Putamen (tissue), 1 donor: ENCODE measurements at regions not wholly inside any gene's neighbourhood (a gene's known extent, or its start where the extent isn't known, plus 50 kb on each side); places are given as distances from the start of the nearest gene placed in this dataset.

Experiments
- DNase-seq: peaks from one replicate; pipeline ENCODE4 v3.0.0-alpha.2; 2016; ENCODE audit warnings: low spot score

DNA sequence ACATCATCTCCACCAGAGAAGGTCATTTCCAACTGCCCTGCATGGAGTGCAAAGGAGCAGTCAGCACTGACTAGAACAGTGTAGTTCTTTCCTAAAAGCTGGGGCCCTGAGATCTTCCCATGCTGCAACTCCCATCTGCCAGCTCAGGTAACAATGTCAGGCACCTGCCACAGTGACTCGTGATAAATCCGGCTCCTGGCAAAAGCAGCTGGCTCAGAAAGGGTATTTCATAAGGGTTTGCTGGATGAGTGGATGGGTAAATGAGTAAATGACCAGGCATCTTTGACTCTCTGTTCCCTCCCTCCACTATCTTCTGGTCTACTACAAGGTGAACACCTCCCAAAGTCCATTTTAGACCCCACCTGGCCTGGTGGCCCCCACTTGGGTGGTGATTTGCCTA is 403.6 kb downstream of the NXPE2 start:
- DNase-seq, result no peak

GRCh38 chr11:115083144-115083806 is 404.9 kb downstream of the NXPE2 start:
- no peak for DNase-seq

GRCh38 chr11:115084231-115084630 is 405.9 kb downstream of the NXPE2 start:
- DNase-seq, result no peak

DNA sequence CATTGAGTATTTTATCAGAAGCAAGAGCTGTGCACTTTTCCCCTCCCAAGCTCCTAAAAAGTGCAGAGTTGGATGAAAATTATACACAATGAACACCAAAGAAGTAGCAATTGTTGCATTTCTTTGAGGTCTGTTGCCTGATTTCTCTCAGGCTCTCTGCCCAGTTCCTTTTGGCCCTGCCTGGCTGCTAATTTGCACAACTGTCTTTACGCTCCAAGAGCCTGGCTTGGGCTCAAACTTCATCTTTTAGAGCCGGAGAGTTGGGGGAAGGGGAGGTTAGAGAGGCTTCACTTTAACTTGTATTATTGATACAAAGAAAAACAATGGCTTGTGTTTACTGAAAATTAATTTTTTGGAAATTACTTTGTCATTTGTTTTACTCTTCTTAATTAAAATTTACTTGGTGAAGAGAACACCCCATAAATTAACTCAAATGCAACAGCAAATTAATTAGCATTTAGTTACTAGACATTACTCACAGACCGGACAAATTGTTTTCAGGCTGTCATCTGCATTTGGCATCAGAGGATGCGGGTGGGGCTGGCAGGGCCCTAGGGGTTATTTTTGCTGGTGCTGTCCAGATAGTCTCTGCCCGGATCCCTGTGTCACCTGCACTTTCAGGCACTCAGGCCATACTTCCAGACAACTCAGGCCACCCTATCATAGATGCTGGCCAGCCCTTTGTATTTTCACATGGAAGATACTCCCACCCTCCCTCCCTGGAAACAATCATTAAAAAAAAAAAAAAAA is 407.3 kb downstream of the NXPE2 start:
- DNase-seq, result peak; percentile 53

- no peak for DNase-seq
Observed at GRCh38 chr11:115087791-115088190, 409.5 kb downstream of the NXPE2 start.

GRCh38 chr11:115092516-115092915 is 411.7 kb downstream of the CADM1 start:
- no peak for DNase-seq

- no peak for DNase-seq
Observed at GRCh38 chr11:115097796-115098408, 406.3 kb downstream of the CADM1 start.

- no peak for DNase-seq
Observed at GRCh38 chr11:115100706-115101105, 403.5 kb downstream of the CADM1 start.

DNA sequence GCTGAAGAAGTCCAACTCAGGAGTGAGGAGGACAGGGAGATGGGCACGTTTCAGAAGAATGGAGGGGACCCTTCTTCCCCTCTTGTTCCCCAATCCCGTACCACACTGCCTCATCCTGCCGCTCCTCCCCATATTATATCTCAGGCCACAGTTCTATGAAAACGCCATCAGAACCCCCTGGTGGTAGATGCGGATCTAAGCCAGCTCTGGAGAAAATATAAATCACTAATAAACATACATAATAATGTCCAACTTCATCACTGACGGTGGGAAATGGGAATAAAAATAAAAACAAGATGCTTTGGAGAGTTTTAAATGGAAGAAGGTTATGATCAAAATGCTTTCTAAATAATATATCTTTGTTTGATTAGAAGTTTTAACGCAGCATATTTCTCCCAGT is 400.3 kb downstream of the CADM1 start:
- no peak for DNase-seq

GRCh38 chr11:115104851-115105453 is 399.3 kb downstream of the CADM1 start:
- DNase-seq, result no peak

DNA sequence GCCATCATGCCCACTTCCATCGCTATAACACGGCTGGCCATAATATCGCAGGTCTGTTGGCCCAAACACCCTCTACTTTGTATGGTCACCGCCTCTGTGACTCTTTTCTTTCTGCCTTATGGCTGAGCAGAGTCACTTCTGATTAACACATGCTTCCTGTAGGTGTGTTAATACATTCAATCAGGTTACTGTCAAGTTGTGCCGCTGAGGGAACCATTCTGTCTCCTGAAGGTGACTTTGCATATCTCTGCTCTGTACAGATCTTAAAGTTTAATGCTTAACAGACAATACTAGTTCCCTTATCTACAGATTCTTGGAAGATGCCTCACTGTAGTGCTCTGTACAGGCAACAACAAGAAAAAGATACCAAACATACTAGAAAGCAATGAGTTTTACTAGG is 393.1 kb downstream of the CADM1 start:
- DNase-seq, result peak; percentile 18

GRCh38 chr11:115112754-115113153 is 391.5 kb downstream of the CADM1 start:
- no peak for DNase-seq

DNA sequence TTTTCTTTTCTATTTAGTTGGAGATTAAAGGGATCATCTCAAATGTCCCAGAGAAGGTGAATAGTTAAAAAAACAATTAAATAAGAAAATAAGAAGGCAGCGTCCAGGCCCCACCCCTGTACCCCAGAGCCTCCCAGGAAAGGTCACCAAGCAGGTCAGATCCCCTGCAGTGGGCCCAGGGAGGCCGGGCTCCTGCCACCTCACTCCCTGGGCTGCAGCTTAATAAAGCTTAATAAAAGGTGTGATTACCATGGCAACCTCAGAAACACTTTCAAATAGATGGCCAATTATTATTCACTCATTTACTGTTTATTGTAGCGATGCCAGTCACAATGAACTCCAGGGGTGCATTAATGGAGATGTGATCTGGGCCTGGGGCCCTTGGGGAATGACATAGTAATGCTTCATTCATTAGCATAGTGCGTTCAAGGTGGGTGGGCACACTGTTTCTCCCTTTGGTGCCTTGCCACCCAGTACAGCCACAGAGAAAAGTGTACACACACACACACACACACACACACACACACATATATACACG is 386.2 kb downstream of the CADM1 start:
- DNase-seq, result no peak

DNA sequence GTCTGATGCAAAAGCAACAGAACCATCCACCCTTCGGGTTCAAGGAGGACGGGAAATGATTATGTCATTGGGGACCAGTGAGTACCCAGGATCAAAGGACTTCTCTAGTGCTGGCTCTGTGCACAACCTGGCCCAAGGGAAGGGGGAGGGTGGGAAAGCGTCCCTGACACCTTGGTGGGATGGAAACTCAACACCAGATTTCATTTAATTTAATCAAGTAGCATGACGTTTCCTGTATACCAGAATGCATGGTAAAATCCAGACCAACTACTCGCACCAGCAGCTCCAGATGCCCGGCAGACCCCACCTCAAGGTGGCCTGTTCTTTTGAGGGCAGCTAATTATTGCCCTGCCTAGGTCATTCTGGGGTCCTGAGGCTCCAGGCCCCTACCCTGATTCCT is 385.1 kb downstream of the CADM1 start:
- no peak for DNase-seq
